ENCODE measurements at regions not wholly inside any gene's neighbourhood (a gene's known extent, or its start where the extent isn't known, plus 50 kb on each side); places are given as distances from the start of the nearest gene placed in this dataset.

DNA sequence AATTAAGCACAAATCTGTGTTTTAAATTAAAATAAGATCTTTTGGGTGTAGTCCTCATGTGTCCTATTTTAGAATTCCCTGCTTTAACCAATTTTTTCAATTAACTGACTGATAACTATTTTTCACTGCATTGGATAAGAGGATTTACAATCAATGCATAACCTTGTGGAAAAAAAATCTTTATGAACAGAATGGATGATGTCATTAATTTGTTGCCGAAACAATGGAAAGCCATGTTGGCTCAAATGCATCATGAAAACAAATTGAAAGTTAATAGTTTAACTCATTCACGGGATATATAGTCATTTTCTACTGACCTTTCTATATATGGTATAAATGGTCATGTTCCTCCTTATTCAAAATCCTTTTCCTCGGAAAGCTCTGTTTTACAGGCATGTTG, 82.3 kb downstream of the PRLHR start:
- TF ChIP-seq CTCF (conservative IDR thresholded peaks at IDR 0.05; ENCODE audit: low read depth, low read length) (no peak), EZH2 (IDR thresholded peaks at IDR 0.05; ENCODE audit: low read length, unreplicated experiment) (no peak), EZH2phosphoT487 (IDR thresholded peaks at IDR 0.05; ENCODE audit: borderline replicate concordance, low read length) (no peak)

Measured in PC-3 (cell line).